GM19372 (cell line): ENCODE measurements at regions not wholly inside any gene's neighbourhood (a gene's known extent, or its start where the extent isn't known, plus 50 kb on each side); places are given as distances from the start of the nearest gene placed in this dataset.

Experiments
- ATAC-seq: cut with Tn5 transposase; IDR thresholded peaks from one replicate; pipeline ENCODE4 v1.9.1; 2021; ENCODE audit warnings: mild to moderate bottlenecking, low read depth, moderate library complexity; ENCODE audit not compliant: unreplicated experiment

GRCh38 chr20:16220826-16221225 lies 352.4 kb downstream of the KIF16B start:
- ATAC-seq: no peak

DNA sequence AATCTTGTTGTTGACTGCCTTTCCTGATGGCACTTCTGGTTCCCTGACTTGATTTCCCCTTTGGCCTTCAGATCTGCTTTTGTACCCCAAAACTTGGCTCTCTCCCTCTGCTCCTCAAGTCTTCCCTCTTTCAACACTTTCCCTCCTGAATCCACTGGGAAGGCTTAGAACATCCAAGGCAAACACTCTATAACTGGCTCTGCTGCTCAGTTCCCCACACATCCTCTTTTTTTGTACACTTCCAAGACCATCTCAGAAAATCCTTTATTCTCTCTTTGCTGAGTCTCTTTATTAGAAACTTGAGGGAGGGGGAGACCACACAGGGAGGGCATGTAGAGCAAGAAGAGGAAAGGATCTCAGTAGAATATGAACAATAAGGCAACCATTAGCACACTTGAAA lies 354.1 kb downstream of the KIF16B start:
- ATAC-seq: no peak

GRCh38 chr20:16216914-16217230 lies 356.4 kb downstream of the KIF16B start:
- no peak for ATAC-seq

GRCh38 chr20:16216227-16216913 lies 356.9 kb downstream of the KIF16B start:
- ATAC-seq: no peak

DNA sequence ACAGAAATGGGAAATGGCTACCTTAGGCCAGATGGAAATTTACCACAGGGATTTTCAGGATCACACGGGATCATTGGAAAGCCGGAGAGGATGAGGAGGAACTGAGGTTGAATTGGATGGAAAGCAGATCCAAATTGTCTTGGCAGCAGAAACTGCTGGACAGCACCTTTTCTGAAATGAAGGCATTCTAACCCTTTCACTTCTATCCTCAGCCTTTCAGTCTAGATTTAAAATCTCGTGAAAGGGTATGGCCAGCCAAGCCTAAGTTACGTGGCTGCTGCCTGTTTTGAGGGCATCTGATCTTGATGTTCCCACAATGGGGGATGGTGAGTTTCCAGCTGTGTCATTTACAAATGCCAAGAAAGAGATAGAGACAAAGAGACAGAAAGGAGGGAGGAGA lies 358.2 kb downstream of the KIF16B start:
- no peak for ATAC-seq

DNA sequence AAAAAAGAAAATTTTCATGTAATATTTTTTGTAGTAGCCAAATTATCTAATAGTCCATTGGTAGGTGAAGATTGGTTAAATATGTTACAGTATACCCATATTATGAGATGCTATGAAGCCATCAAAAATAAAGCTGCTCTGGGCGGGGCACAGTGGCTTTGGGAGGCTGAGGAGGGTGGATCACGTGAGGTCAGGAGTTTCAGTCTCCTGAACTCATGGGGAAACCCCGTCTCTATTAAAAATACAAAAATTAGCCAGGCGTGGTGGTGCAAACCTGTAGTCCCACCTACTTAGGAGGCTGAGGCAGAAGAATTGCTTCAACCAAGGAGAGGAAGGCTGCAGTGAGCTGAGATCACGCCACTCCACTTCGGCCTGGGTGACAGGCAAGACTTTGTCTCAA lies 360.5 kb downstream of the KIF16B start:
- ATAC-seq: no peak

- ATAC-seq: no peak
These were observed 363.3 kb downstream of the KIF16B start for GRCh38 chr20:16209951-16210361.

DNA sequence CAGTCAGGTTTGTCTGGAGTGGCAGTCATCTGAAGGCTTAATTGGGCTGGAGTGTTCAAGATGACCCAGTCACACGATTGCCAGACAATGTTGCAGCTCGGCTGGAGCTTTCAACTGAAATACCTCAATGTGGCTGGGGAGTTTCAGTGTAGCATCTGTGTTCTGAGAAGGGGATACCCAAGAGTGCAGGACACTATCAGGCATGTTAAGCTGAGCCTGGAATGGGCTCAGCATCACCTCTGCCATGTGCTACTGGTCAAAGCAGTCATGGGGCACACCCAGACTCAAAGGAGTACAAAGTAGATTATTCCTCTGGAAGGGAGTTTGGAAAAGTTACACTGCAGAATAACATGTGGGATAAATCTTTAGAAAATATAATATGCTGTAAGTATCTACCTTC lies 363.9 kb downstream of the KIF16B start:
- no peak for ATAC-seq

GRCh38 chr20:16208443-16208842 lies 364.8 kb downstream of the KIF16B start:
- no peak for ATAC-seq

- ATAC-seq: no peak
These were observed 366.4 kb downstream of the KIF16B start for GRCh38 chr20:16206817-16207216.

- ATAC-seq: no peak
These were observed 367.7 kb downstream of the KIF16B start for GRCh38 chr20:16205507-16205906.

GRCh38 chr20:16203096-16203495 lies 370.2 kb downstream of the KIF16B start:
- no peak for ATAC-seq

DNA sequence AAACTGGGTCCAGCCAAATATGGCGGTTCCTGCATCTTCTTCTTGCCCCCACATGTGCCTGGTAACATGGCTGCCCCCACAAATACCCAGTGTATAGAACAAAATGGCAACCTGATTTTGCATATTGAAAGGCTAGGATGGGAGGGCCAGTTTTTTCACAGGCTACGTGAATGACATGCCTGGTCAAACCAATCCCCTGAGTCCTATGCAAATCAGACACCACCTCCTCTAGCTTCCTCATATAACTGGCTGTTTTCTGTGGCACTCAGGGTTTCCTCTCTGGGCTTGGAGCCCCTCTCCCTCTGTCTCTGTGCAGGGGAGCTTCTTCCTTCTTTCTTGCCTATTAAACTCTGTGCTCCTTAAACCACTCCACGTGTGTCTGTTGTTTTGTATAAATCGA lies 372.1 kb downstream of the KIF16B start:
- ATAC-seq: no peak

DNA sequence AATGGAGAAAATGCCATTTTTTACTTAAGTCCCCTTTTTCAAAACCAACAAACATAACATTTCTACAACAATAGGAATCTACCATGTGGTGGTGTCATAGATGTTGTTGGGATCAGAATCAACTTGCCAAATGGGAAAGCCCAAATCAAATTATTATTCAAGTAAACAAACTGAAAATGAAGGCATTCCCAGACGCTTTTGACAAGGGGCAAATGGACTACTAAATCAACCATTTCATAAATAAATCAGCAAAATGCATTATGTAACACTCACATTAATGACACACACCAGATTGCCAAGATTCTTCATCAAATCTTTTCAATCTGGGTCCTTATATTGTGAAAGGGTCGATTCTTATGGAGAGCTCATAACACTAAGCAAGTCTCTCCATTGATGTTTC lies 375.6 kb downstream of the KIF16B start:
- ATAC-seq: no peak

- ATAC-seq: no peak
These were observed 377.6 kb downstream of the KIF16B start for GRCh38 chr20:16195671-16196070.

- ATAC-seq: no peak
These were observed 378.5 kb downstream of the KIF16B start for GRCh38 chr20:16194617-16195360.

DNA sequence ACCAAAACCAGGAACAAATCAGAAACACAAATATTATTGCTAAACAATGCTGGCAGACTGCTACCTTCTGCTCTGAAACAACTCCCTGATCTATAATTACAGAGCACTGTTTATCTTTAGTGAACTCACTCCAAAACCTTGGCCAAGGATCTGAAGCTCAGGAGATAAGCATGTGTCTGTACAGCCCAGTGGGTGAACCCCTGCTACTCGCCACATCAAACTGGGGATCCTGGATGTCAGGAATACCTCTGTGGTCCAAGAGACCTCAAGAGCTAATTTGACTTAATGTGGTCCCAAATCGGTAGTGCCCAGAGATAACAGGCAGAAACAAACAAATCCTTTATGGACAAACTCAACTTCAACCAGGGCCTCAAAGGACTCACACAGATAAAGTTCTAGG lies 381.8 kb downstream of the KIF16B start:
- no peak for ATAC-seq

DNA sequence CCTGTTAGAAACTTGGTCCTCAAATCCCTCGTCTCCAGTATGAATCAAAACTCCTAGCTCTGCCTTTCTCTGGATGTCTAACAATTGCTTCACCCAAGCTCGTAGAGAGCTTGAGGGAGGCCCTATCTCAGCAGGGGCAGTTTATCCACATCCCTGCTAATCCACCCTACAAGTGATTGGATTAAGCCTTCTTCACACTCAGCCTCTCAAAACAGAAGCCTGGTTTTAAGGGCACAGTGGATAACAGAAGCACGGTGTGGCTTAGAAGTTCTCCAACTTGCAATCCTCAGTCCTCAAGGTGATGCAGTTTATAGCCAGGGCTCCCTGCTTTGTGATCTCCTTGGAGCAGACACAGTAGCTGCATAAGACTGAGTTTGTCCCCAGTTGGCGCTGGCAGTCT lies 383.9 kb downstream of the KIF16B start:
- no peak for ATAC-seq

- ATAC-seq: no peak
These were observed 385.2 kb downstream of the KIF16B start for GRCh38 chr20:16187956-16188616.

DNA sequence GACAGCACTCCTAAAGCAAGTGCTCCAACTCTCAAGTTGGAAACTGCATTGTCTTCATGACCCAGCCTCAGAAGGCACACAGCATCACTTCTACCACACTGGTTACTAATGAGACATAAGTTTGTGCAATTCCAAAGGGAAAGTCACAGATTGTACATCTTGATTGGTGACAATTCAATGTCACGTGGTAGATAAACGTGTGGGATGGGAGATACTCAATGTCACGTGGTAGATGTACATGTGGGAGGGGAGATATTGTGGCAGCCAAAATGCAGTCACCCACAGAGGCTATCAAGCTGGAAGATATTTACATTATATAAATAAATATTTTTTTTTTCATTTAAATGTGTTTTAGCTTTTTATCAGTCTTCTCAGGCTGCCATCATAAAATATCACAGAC lies 393.3 kb downstream of the KIF16B start:
- ATAC-seq: no peak

DNA sequence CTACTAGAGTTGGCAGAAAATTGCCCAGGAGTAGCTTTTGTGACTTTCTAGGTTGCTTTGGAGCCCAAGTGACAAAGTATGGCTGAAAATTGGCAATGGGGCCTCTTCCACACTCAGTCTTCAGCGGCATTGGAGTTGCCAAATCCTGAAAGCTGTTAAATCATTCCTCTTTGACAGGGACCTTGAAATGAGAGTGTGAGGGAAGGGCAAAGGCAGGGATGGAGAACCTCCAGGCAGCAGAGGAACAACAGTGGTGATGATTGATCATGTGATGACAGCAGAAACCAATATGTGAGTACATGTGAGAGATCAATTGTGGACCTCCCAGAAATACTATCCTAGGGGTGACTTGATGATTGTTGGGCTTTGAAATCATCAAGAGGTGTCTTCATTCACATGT lies 393.9 kb downstream of the KIF16B start:
- ATAC-seq: no peak
